Psoas muscle (tissue), 7 donors: ENCODE measurements at regions not wholly inside any gene's neighbourhood (a gene's known extent, or its start where the extent isn't known, plus 50 kb on each side); places are given as distances from the start of the nearest gene placed in this dataset.

Source experiments
- ATAC-seq, 4 donors: fragments of 200-7000 bp; cut with Tn5 transposase; one replicate each; pipeline ENCODE4 v1.9.1; 2020; ENCODE audit warnings: moderate library complexity in 3 of 4, mild to moderate bottlenecking in 2 of 4
- DNase-seq, 2 donors: peaks; one replicate each; pipeline ENCODE4 v3.0.0-alpha.2; 2020
- H3K27ac ChIP-seq: fragments of 200-600 bp; one replicate; pipeline ENCODE4 v1.8.0; 2022
- H3K27me3 ChIP-seq, 3 donors: fragments of 200-600 bp in 1 of 3; one replicate each; pipeline versions ENCODE4 v1.6.1 to v1.8.0; 2013 to 2022; ENCODE audit warnings: low read length in 2 of 3, mild to moderate bottlenecking in 2 of 3, moderate library complexity in 1 of 3; ENCODE audit not compliant: insufficient read depth in 3 of 3
- H3K36me3 ChIP-seq, 2 donors: fragments of 200-600 bp in 1 of 2; one replicate each; pipeline versions ENCODE4 v1.6.1 to v1.8.0; 2013 to 2022; ENCODE audit warnings: low read depth in 1 of 2, mild to moderate bottlenecking in 1 of 2, moderate library complexity in 1 of 2; ENCODE audit not compliant: insufficient read depth in 1 of 2
- H3K4me1 ChIP-seq: fragments of 200-600 bp; one replicate; pipeline ENCODE4 v1.8.0; 2022
- H3K4me3 ChIP-seq: fragments of 200-600 bp; one replicate; pipeline ENCODE4 v1.8.0; 2022; ENCODE audit warnings: mild to moderate bottlenecking
- H3K9me3 ChIP-seq: fragments of 200-600 bp; one replicate; pipeline ENCODE4 v1.8.0; 2022
- CTCF ChIP-seq: fragments of 200-600 bp; IDR thresholded peaks from one replicate; pipeline ENCODE4 v1.8.0; 2022; ENCODE audit warnings: antibody characterized with exemption
- WGBS, 3 donors: extraction: QIAGEN DNeasy Blood & Tissue Kit; methylation state at CpG; one replicate each; pipeline versions ENCODE4 v1.1.6 to v1.1.7; 2013; 5-methylcytosine and 5-hydroxymethylcytosine counted together
- intact Hi-C, 2 donors: fragments of 100-400 bp; cut with DNase I; formaldehyde crosslinking; loops; one replicate each; pipeline versions ENCODE4 v1.11.0 to v1.14.2; 2022
- donor health status: healthy with polysubstance abuse.
- donor health status: DM: no; HTN: no; CAD: no; lungs with moderate emphysema.
- donor health status: Bipolar disorder and iron deficiency.
- donor health status: healthy.
- donor health status: DM: yes; HTN: yes; CAD: no.
- donor health status: DM: no; HTN: no; CAD: no.
- donor health status: DM: yes; HTN: yes; CAD: no.

DNA sequence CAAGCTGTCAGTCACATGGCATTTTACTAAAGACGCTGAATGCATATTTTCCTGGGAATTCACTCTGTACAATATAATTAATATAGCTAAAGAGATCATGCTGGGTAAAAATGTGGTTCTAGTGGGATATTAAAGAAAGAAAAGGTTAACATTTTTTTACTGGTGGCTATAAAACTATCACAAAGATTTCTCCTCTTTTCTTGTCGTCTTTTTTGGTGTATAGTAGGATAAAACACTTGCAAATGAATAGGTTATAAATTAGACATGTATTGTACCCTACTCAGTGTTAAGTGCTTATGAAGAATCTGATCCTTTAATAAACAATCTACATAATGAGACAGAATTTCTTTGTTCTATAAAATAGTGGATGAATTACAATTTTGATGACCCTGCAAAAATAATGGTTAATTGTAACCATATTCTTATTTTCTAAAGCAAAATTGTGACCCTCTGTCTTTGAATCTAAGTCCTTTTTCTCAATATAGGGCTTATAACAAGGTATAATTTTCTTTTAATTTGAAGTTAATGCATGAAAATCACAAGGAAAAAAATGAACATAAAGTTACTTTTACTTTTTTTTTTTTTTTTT is 1540.4 kb upstream of the GOT2 start:
- no peak for TF ChIP-seq CTCF
- H3K9me3 ChIP-seq, result no peaks in the 10 kb centered on the region
- no peak overlapping the region for H3K27ac ChIP-seq
- no peak overlapping the region for H3K4me3 ChIP-seq
- no peak for DNase-seq
- no peak for ATAC-seq
- no peaks in the 10 kb centered on the region for H3K36me3 ChIP-seq
- H3K27me3 ChIP-seq, result no peaks in the 10 kb centered on the region
- H3K4me1 ChIP-seq, result no peaks in the 10 kb centered on the region
- intact Hi-C loops, result no loop called here
- 60 to 63% (median 62%) methylated on average over 2 of the region's 2 CpGs for WGBS, 3 donors

DNA sequence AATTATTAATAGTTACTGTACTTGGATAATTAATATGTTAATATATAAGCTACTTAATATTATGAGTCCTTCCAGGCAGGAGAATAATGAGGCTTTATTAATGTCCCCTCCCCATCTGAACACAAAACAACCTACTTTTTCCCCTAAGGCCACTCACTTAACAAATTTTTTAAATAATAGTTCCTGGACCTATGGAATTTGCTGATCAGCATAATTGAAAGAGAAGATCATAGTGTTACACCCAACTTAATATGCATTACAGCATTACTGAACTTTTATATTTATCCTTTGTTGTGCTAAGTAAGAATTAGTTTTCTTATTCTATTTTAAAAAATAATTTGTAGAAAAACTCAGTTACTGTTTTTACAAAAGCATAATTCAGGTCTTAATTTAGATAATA is 1537.7 kb upstream of the GOT2 start:
- Histone ChIP-seq H3K9me3 (no peaks in the 10 kb centered on the region), H3K36me3 (no peaks in the 10 kb centered on the region), H3K27ac (no peak overlapping the region), H3K4me3 (no peak overlapping the region), H3K4me1 (no peaks in the 10 kb centered on the region), H3K27me3 (no peaks in the 10 kb centered on the region)
- TF ChIP-seq CTCF, result no peak
- intact Hi-C loops, result no loop called here
- DNase-seq (no peak), ATAC-seq (no peak)

DNA sequence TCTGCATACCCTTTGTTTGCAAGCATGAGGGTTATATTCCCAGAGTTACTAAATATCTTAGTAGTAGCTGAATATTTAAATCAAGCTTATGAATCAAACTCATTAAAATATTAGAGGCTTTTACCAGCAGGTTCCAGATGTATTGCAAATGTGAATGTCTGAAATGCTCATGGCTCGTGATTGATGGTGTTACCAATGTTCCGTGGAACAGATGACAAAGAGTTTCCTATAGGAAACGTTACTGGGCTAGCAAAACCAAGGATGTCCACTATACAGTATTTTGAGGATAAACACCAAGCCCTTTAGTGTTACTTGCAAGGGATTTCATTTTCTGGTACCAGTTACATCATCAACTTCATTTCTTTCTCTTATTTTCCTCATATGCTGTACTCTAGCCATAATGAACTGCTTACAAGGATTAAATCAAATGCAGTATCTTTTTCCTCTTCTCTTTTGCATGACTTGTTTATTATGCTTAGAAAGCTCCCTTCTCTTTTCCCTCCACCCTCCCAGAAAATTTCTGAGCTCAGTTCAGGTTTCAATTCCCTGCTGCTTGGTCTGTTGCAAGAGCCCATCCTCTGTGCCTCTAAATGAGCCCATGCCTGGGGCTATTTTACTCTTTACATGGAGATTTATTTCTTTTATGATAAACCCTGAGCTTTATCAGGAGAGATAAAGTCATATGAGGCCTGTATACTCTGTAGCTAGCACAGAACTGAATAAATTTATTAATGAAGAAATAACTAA is 1537.1 kb upstream of the GOT2 start:
- no peaks in the 10 kb centered on the region for H3K9me3 ChIP-seq
- H3K4me1 ChIP-seq, result no peaks in the 10 kb centered on the region
- WGBS, 3 donors, result 42 to 70% (median 61%) methylated on average over 3 of the region's 3 CpGs
- no peak for TF ChIP-seq CTCF
- no peaks in the 10 kb centered on the region for H3K36me3 ChIP-seq
- no peak for ATAC-seq
- no peak overlapping the region for H3K4me3 ChIP-seq
- intact Hi-C loops, result no loop called here
- H3K27ac ChIP-seq, result no peak overlapping the region
- H3K27me3 ChIP-seq, result no peaks in the 10 kb centered on the region
- no peak for DNase-seq

DNA sequence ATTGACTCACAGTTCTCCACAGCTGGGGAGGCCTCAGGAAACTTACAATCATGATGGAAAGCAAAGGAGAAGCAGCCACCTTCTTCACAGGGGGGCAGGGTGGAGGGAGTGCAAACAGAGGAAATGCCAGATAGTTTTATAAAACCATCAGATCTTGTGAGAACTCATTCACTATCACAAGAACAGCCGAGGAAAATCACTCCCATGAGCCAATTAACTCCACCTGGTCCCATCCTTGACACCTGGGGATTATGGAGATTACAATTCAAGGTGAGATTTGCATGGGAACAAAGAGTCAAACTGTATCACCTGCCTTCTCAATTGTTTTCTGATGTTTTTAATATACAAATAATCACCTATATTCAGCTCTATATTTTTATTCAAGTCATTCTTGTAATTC is 1527.3 kb upstream of the GOT2 start:
- ATAC-seq, result no peak
- H3K4me3 ChIP-seq, result no peak overlapping the region
- TF ChIP-seq CTCF, result no peak

GRCh38 chr16:60259956-60260355 is 1525.8 kb upstream of the GOT2 start:
- no peak for DNase-seq
- H3K4me1 ChIP-seq, result no peaks in the 10 kb centered on the region
- no peak overlapping the region for H3K27ac ChIP-seq
- H3K9me3 ChIP-seq, result no peaks in the 10 kb centered on the region
- WGBS, 3 donors, result 78 to 83% (median 78%) methylated on average over 2 of the region's 2 CpGs
- no peak for TF ChIP-seq CTCF
- intact Hi-C loops, result no loop called here
- no peak overlapping the region for H3K4me3 ChIP-seq
- H3K27me3 ChIP-seq, result no peaks in the 10 kb centered on the region
- H3K36me3 ChIP-seq, result no peaks in the 10 kb centered on the region
- ATAC-seq, result no peak

More for the DNA sequence above, 1527.3 kb upstream of the GOT2 start:
- DNase-seq, result no peak
- H3K4me1 ChIP-seq, result no peaks in the 10 kb centered on the region
- no peaks in the 10 kb centered on the region for H3K36me3 ChIP-seq
- intact Hi-C loops, result no loop called here
- no peaks in the 10 kb centered on the region for H3K9me3 ChIP-seq
- no peak overlapping the region for H3K27ac ChIP-seq
- no peaks in the 10 kb centered on the region for H3K27me3 ChIP-seq
- whole genome bisulfite sequencing, 3 donors, result 52 to 71% (median 55%) methylated on average over 1 of the region's 1 CpG
